Suprapubic skin (tissue), 4 donors: ENCODE measurements at regions not wholly inside any gene's neighbourhood (a gene's known extent, or its start where the extent isn't known, plus 50 kb on each side); places are given as distances from the start of the nearest gene placed in this dataset.
A peak's percentile ranks its signal among the peaks of the same experiment; 100 is the strongest.

Experiments
- DNase-seq, 2 donors: peaks; one replicate each; pipeline ENCODE4 v3.0.0-alpha.2; 2019; ENCODE audit warnings: low spot score in 2 of 2
- H3K27ac ChIP-seq: fragments of 200-600 bp; sonication (generic); one replicate; pipeline ENCODE4 v1.5.1; 2019
- H3K27me3 ChIP-seq: fragments of 200-600 bp; sonication (generic); one replicate; pipeline ENCODE4 v1.5.1; 2019
- H3K36me3 ChIP-seq: fragments of 200-600 bp; sonication (generic); one replicate; pipeline ENCODE4 v1.5.1; 2019
- H3K4me1 ChIP-seq: fragments of 200-600 bp; sonication (generic); one replicate; pipeline ENCODE4 v1.5.1; 2019
- H3K4me3 ChIP-seq: fragments of 200-600 bp; sonication (generic); one replicate; pipeline ENCODE4 v1.5.1; 2019; ENCODE audit warnings: mild to moderate bottlenecking
- H3K9me3 ChIP-seq: fragments of 200-600 bp; sonication (generic); one replicate; pipeline ENCODE4 v1.5.1; 2019
- CTCF ChIP-seq, 2 donors: fragments of 200-600 bp in 1 of 2; fragments of 450-650 bp in 1 of 2; sonication (generic) in 1 of 2; IDR thresholded peaks; one replicate each; pipeline ENCODE4 v1.5.1; 2016 to 2019; ENCODE audit warnings: antibody characterized with exemption in 2 of 2, mild to moderate bottlenecking in 1 of 2, moderate library complexity in 1 of 2
- EP300 ChIP-seq: sonication (generic); formaldehyde crosslinking; IDR thresholded peaks from one replicate; pipeline ENCODE4 v1.6.1; 2017; ENCODE audit warnings: antibody characterized with exemption
- POLR2A ChIP-seq, 2 donors: fragments of 450-650 bp; IDR thresholded peaks; one replicate each; pipeline ENCODE4 v1.6.1; 2017; ENCODE audit warnings: antibody characterized with exemption in 2 of 2, mild to moderate bottlenecking in 2 of 2, moderate library complexity in 2 of 2
- POLR2AphosphoS5 ChIP-seq, 3 donors: sonication (generic); formaldehyde crosslinking; IDR thresholded peaks; one replicate each; pipeline ENCODE4 v1.6.1; 2017; ENCODE audit warnings: antibody characterized with exemption in 3 of 3
- WGBS: methylation state at CpG from one replicate; pipeline ENCODE4 v1.1.5; 2018; 5-methylcytosine and 5-hydroxymethylcytosine counted together

GRCh38 chr1:201637282-201638079 is 98.6 kb downstream of the NAV1 start:
- Histone ChIP-seq H3K36me3 (no peaks in the 10 kb centered on the region), H3K27me3 (no peaks in the 10 kb centered on the region), H3K9me3 (no peaks in the 10 kb centered on the region), H3K4me3 (no peak overlapping the region), H3K4me1 (peaks cover 11% of the 10 kb centered on the region), H3K27ac (no peak overlapping the region)
- TF ChIP-seq POLR2AphosphoS5 (IDR thresholded peaks at IDR 0.05) (no peak), CTCF (IDR thresholded peaks at IDR 0.05) (no peak), EP300 (no peak), POLR2A (IDR thresholded peaks at IDR 0.05) (no peak)
- 75% methylated on average over 4 of the region's 4 CpGs for WGBS
- no peak for DNase-seq

GRCh38 chr1:201639391-201639790 is 100.5 kb downstream of the NAV1 start:
- no peaks in the 10 kb centered on the region for H3K27me3 ChIP-seq
- 66% methylated on average over 6 of the region's 7 CpGs for WGBS
- no peaks in the 10 kb centered on the region for H3K9me3 ChIP-seq
- peaks cover 11% of the 10 kb centered on the region for H3K4me1 ChIP-seq
- H3K36me3 ChIP-seq: no peaks in the 10 kb centered on the region
- no peak for DNase-seq
- TF ChIP-seq POLR2AphosphoS5 (IDR thresholded peaks at IDR 0.05) (no peak), POLR2A (IDR thresholded peaks at IDR 0.05) (no peak), CTCF (IDR thresholded peaks at IDR 0.05) (no peak)
- no peak overlapping the region for H3K4me3 ChIP-seq
- H3K27ac ChIP-seq: peak overlapping the region; percentile 0

DNA sequence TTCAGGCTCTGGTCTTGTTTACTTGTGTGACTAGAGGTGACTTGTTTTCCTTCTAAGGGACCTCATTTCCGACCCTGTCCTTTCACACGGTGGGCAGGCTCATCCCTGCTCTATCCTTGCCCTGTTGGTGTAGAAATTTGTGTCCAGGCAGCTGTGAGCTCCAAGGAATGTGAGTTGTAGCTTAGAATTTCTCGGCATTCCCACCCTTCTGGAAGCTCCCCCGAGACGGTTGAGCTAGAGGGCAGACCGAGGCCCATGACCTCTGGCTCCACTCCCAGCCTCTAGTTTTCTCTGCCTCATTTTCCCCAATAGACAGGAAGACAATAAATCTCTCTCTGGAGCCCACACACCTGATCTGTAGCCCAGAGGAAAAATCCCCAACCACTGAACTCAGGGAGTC is 100.9 kb downstream of the NAV1 start:
- 75% methylated on average over 6 of the region's 6 CpGs for WGBS
- Histone ChIP-seq H3K27me3 (no peaks in the 10 kb centered on the region), H3K36me3 (no peaks in the 10 kb centered on the region), H3K27ac (no peak overlapping the region), H3K4me1 (peaks cover 11% of the 10 kb centered on the region), H3K4me3 (no peak overlapping the region), H3K9me3 (no peaks in the 10 kb centered on the region)
- DNase-seq: no peak
- TF ChIP-seq CTCF (IDR thresholded peaks at IDR 0.05): no peak
- no peak for TF ChIP-seq POLR2AphosphoS5 (IDR thresholded peaks at IDR 0.05)
- TF ChIP-seq POLR2A (IDR thresholded peaks at IDR 0.05): no peak
- TF ChIP-seq EP300: no peak

- H3K4me3 ChIP-seq: no peak overlapping the region
- WGBS: 72% methylated on average over 6 of the region's 6 CpGs
- no peaks in the 10 kb centered on the region for H3K9me3 ChIP-seq
- H3K27ac ChIP-seq: peak overlapping the region; percentile 38
- no peak for TF ChIP-seq EP300
- peak in 1 of 3 donors; percentile 49 for TF ChIP-seq POLR2AphosphoS5 (IDR thresholded peaks at IDR 0.05)
- no peaks in the 10 kb centered on the region for H3K36me3 ChIP-seq
- no peak for DNase-seq
- H3K27me3 ChIP-seq: no peaks in the 10 kb centered on the region
- H3K4me1 ChIP-seq: peaks cover 11% of the 10 kb centered on the region
Observed at GRCh38 chr1:201640624-201641023, 101.7 kb downstream of the NAV1 start.

DNA sequence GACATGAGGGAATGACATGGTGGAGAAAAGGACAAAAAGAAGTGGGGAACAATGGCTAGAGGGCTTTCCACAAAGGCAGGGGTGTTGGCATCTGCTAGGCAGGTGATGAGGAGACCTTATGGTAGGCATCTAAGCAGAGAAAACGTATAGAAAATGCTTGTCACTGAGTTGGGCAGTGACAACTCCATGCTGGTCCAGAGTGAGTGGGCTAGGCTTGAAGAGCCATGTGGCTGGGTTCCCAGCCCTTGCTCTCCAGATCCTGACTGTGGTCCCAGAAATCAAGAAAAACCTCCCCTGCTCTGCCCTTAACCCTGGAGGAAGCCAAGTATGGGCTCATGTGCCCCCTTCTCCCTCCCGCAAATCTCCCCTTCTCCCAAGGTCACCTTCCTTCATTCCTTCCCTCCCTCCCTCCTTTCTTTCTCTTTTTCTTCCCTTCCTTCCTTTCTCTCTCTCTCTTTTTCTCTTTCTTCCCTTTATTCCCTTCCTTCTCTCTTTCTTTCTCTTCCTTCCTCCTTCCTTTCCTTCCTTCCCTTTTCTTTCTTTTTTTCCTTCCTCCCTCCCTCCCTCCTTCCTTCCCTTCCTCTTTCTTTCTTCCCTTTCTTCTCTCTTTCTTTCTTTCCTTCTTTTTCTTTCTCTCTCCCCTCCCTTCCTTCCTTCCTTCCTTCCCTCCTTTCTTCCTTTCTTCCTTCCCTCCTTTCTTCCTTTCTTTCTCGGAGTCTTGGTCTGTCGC is 102.8 kb downstream of the NAV1 start:
- H3K4me1 ChIP-seq: peaks cover 11% of the 10 kb centered on the region
- no peak overlapping the region for H3K4me3 ChIP-seq
- H3K36me3 ChIP-seq: no peaks in the 10 kb centered on the region
- no peak for TF ChIP-seq POLR2A (IDR thresholded peaks at IDR 0.05)
- no peak for TF ChIP-seq EP300
- no peak for TF ChIP-seq CTCF (IDR thresholded peaks at IDR 0.05)
- TF ChIP-seq POLR2AphosphoS5 (IDR thresholded peaks at IDR 0.05): no peak
- H3K27me3 ChIP-seq: no peaks in the 10 kb centered on the region
- DNase-seq: no peak
- no peak overlapping the region for H3K27ac ChIP-seq
- H3K9me3 ChIP-seq: no peaks in the 10 kb centered on the region
- WGBS: 86% methylated on average over 4 of the region's 4 CpGs
